Endothelial cell of umbilical vein (primary cell): ENCODE measurements at regions not wholly inside any gene's neighbourhood (a gene's known extent, or its start where the extent isn't known, plus 50 kb on each side); places are given as distances from the start of the nearest gene placed in this dataset.

ENCODE experiments used
- BruUV-seq: library from RNA; stranded (reverse); fragments of 400-500 nt; replicated peaks from 2 replicates; lab custom pipeline; 2021; lab: Mats Ljungman, UMichigan
- CTCF ChIA-PET: fragments of 300-600, 350-600 bp; sonication (Branson Sonifier 250); formaldehyde crosslinking; loops from one replicate; lab custom pipeline; 2021; ENCODE audit warnings: antibody characterized with exemption, inconsistent platforms; lab: Charles Lee
- POLR2A ChIA-PET: fragments of 300-600, 350-600 bp; sonication (Branson Sonifier 250); formaldehyde crosslinking; loops from one replicate; lab custom pipeline; 2021; ENCODE audit warnings: antibody characterized with exemption, inconsistent platforms; lab: Charles Lee
- DNase-seq: peaks from one replicate; pipeline ENCODE4 v3.0.0-alpha.2; 2011; ENCODE audit warnings: low read depth, low spot score
- FAIRE-seq: peaks from 2 replicates; lab custom pipeline; 2011; peaks lifted over from hg19 to GRCh38; lab: Jason Lieb, UNC
- H2AFZ ChIP-seq: 2 replicates; pipeline ENCODE4 v1.6.0; 2012; ENCODE audit warnings: low read depth, low read length, control low read depth, inconsistent platforms
- H3K27ac ChIP-seq: 2 replicates; pipeline ENCODE4 v1.5.1; 2011; ENCODE audit warnings: low read depth, mild to moderate bottlenecking, control low read depth, low read length, moderate library complexity; ENCODE audit not compliant: insufficient read depth
- H3K27me3 ChIP-seq, 2 experiments: 2 replicates each; pipeline versions ENCODE4 v1.6.0 to v1.6.1; 2011; ENCODE audit warnings: low read length in 2 of 2, mixed read lengths in 1 of 2; ENCODE audit not compliant: control insufficient read depth in 2 of 2, insufficient read depth in 2 of 2
- H3K36me3 ChIP-seq, 2 experiments: 2 replicates in 1 of 2; 3 replicates in 1 of 2; pipeline ENCODE4 v1.5.1; 2011; ENCODE audit warnings: low read length in 2 of 2, mild to moderate bottlenecking in 1 of 2, moderate library complexity in 1 of 2; ENCODE audit not compliant: control insufficient read depth in 2 of 2, insufficient read depth in 2 of 2; ENCODE audit errors: extremely low read depth in 1 of 2
- H3K4me1 ChIP-seq: 3 replicates; pipeline ENCODE4 v1.5.1; 2011; ENCODE audit warnings: mild to moderate bottlenecking, low read length; ENCODE audit not compliant: control insufficient read depth, insufficient read depth; ENCODE audit errors: extremely low read depth
- H3K4me2 ChIP-seq: 2 replicates; pipeline ENCODE4 v1.6.1; 2011; ENCODE audit warnings: low read length, control low read depth, mixed read lengths; ENCODE audit not compliant: insufficient read depth
- H3K4me3 ChIP-seq, 3 experiments: fragments of 200-600 bp in 1 of 3; sonication (generic), shearing (Covaris generic) in 1 of 3; replicated peaks in 1 of 3; 2 replicates each; pipeline ENCODE4 v1.5.1; 2011 to 2016; ENCODE audit warnings: control low read depth in 3 of 3, low read length in 3 of 3, mild to moderate bottlenecking in 2 of 3, inconsistent platforms in 1 of 3, low read depth in 1 of 3, moderate library complexity in 1 of 3; ENCODE audit not compliant: insufficient read depth in 1 of 3
- H3K79me2 ChIP-seq: 2 replicates; pipeline ENCODE4 v1.6.0; 2012; ENCODE audit warnings: low read length, inconsistent platforms; ENCODE audit not compliant: control insufficient read depth, insufficient read depth
- H3K9ac ChIP-seq: replicated peaks from 2 replicates; pipeline ENCODE3; 2011; ENCODE audit warnings: low read length, control low read depth; ENCODE audit not compliant: insufficient read depth; ENCODE audit errors: extremely low read depth
- H3K9me1 ChIP-seq: replicated peaks from 3 replicates; pipeline ENCODE4 v1.6.0; 2011; ENCODE audit warnings: mild to moderate bottlenecking, low read length; ENCODE audit not compliant: control insufficient read depth, insufficient read depth; ENCODE audit errors: extremely low read depth
- H3K9me3 ChIP-seq: replicated peaks from 2 replicates; pipeline ENCODE4 v1.5.1; 2012; ENCODE audit warnings: low read length, inconsistent platforms; ENCODE audit not compliant: control insufficient read depth, insufficient read depth
- H4K20me1 ChIP-seq: replicated peaks from 2 replicates; pipeline ENCODE3; 2011; ENCODE audit warnings: mild to moderate bottlenecking, low read length; ENCODE audit not compliant: control insufficient read depth, insufficient read depth; ENCODE audit errors: extremely low read depth
- EZH2 ChIP-seq: IDR thresholded peaks from 2 replicates; pipeline ENCODE4 v1.6.1; 2012; ENCODE audit warnings: borderline replicate concordance, low read depth, mild to moderate bottlenecking, moderate library complexity, low read length, inconsistent platforms; ENCODE audit not compliant: severe bottlenecking
- FOS ChIP-seq: IDR thresholded peaks from 2 replicates; pipeline ENCODE4 v1.6.1; 2011; ENCODE audit warnings: mild to moderate bottlenecking, low read length, moderate library complexity, borderline replicate concordance; ENCODE audit not compliant: insufficient read depth
- GATA2 ChIP-seq: IDR thresholded peaks from 2 replicates; pipeline ENCODE4 v1.7.0; 2011; ENCODE audit warnings: low read depth, mild to moderate bottlenecking, moderate library complexity, mixed read lengths, low read length; ENCODE audit not compliant: insufficient read length, insufficient read depth
- JUN ChIP-seq: IDR thresholded peaks from 2 replicates; pipeline ENCODE4 v1.6.1; 2011; ENCODE audit warnings: borderline replicate concordance, low read depth; ENCODE audit not compliant: insufficient read length, insufficient read depth
- MYC ChIP-seq: IDR thresholded peaks from one replicate; pipeline ENCODE4 v1.6.1; 2011; ENCODE audit warnings: mild to moderate bottlenecking, low read depth, low read length
- POLR2A ChIP-seq: IDR thresholded peaks from 2 replicates; pipeline ENCODE4 v1.6.1; 2012; ENCODE audit warnings: low read depth, mild to moderate bottlenecking, control low read depth, low read length
- POLR2AphosphoS5 ChIP-seq: IDR thresholded peaks from 2 replicates; pipeline ENCODE4 v1.6.1; 2012; ENCODE audit warnings: low read depth, mild to moderate bottlenecking, control low read depth, low read length, moderate library complexity; ENCODE audit not compliant: insufficient read depth
- dilution Hi-C: fragments of 300-500 bp; cut with MboI; formaldehyde crosslinking; loops from one replicate; pipeline ENCODE4 v1.15.0; 2019; ENCODE audit warnings: low sequenced_read_pairs; ENCODE audit not compliant: extremely low pct_ligation_motif_present
- intact Hi-C: fragments of 100-400 bp; cut with micrococcal nuclease; formaldehyde crosslinking; loops from one replicate; pipeline ENCODE4 v1.10.0; 2022
- TF ChIP-seq, protein P1 (sequence below), 2 donors: IDR thresholded peaks; 1 replicate in 1 of 2; 2 replicates in 1 of 2; pipeline ENCODE4 v1.5.1; 2011; ENCODE audit warnings: low read length in 2 of 2, mild to moderate bottlenecking in 2 of 2, moderate library complexity in 2 of 2, control low read depth in 1 of 2, inconsistent platforms in 1 of 2, low read depth in 1 of 2; ENCODE audit not compliant: insufficient read depth in 1 of 2; ENCODE audit errors: extremely low read depth in 1 of 2
- TF ChIP-seq, protein P2 (sequence below): IDR thresholded peaks from 2 replicates; pipeline ENCODE4 v1.6.1; 2011; ENCODE audit not compliant: insufficient read depth, insufficient read length

DNA sequence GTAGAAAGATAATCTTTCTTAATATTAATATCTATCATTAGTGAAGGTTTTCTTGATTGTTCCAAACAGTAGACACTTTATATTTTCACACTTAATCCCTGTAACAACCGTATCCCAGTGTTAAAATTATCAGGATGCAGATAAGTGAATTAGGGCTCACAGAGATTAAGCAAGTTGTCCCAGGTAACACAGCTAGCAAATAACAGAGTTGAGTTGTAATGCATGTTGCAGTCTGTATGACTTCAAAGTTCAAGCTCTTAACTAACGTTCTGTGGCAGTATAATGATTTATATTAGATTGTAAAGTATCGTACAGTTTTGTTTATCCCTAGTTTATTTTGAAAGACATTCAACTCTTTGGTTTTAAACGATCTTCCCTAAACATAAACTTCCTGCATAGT, 517.5 kb downstream of the TFAP2B start:
- dilution Hi-C loops (no loop called here), intact Hi-C loops (no loop called here)
- H3K27me3 ChIP-seq = no peaks in the 10 kb centered on the region
- no TSS peak for BruUV-seq
- no peak overlapping the region for H3K27ac ChIP-seq
- H3K4me2 ChIP-seq = no peak overlapping the region
- ChIA-PET CTCF (no interaction called here), POLR2A (no interaction called here)
- no peak overlapping the region for H3K9ac ChIP-seq
- no peaks in the 10 kb centered on the region for H3K4me1 ChIP-seq
- no peak for TF ChIP-seq MYC
- TF ChIP-seq POLR2A = no peak
- TF ChIP-seq, protein P1, sequence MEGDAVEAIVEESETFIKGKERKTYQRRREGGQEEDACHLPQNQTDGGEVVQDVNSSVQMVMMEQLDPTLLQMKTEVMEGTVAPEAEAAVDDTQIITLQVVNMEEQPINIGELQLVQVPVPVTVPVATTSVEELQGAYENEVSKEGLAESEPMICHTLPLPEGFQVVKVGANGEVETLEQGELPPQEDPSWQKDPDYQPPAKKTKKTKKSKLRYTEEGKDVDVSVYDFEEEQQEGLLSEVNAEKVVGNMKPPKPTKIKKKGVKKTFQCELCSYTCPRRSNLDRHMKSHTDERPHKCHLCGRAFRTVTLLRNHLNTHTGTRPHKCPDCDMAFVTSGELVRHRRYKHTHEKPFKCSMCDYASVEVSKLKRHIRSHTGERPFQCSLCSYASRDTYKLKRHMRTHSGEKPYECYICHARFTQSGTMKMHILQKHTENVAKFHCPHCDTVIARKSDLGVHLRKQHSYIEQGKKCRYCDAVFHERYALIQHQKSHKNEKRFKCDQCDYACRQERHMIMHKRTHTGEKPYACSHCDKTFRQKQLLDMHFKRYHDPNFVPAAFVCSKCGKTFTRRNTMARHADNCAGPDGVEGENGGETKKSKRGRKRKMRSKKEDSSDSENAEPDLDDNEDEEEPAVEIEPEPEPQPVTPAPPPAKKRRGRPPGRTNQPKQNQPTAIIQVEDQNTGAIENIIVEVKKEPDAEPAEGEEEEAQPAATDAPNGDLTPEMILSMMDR (IDR thresholded peaks at IDR 0.05; ENCODE audit: extremely low read depth in 1 of 2, insufficient read depth in 1 of 2, low read depth in 1 of 2, low read length in 2 of 2) = no peak
- no peak for TF ChIP-seq JUN
- no peak for TF ChIP-seq GATA2
- TF ChIP-seq POLR2AphosphoS5 = no peak
- no peak for TF ChIP-seq EZH2
- TF ChIP-seq, protein P2, sequence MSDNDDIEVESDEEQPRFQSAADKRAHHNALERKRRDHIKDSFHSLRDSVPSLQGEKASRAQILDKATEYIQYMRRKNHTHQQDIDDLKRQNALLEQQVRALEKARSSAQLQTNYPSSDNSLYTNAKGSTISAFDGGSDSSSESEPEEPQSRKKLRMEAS = no peak
- TF ChIP-seq FOS = no peak
- H3K79me2 ChIP-seq = no peaks in the 10 kb centered on the region
- no peaks in the 10 kb centered on the region for H3K36me3 ChIP-seq
- no peaks in the 10 kb centered on the region for H3K9me1 ChIP-seq
- H2AFZ ChIP-seq = no peak overlapping the region
- H3K4me3 ChIP-seq = no peak overlapping the region
- no peaks in the 10 kb centered on the region for H4K20me1 ChIP-seq
- peaks cover 2% of the 10 kb centered on the region for H3K9me3 ChIP-seq
- FAIRE-seq = no peak
- DNase-seq = no peak
